ENCODE measurements at regions not wholly inside any gene's neighbourhood (a gene's known extent, or its start where the extent isn't known, plus 50 kb on each side); places are given as distances from the start of the nearest gene placed in this dataset.
"Not testable (repeated sequence)": the region's sequence is repeated elsewhere in the genome, so short reads cannot be mapped to it uniquely, and the experiment has no call there.

DNA sequence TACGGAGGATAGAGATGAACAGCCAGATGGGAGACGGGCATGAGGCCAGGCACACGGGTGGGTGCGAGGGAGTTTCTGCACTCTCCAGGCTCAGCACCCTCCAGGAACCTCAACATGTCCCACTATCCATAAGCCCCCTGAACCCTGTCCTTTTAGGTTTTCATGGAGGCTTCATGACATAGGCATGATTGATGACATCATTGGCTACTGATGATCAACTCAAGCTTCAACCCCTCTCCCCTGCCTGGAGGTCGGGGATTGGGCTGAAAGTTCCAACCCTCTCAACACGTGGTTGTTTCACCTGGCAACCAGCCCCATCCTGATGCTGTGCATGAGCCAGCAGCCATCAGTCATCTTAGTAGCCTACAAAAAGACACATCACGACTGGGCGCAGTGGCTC, 360.7 kb upstream of the AUTS2 start:
- H3K4me3 ChIP-seq, result no peak overlapping the region
- no peak overlapping the region for H3K9ac ChIP-seq
- no peak overlapping the region for H3K27ac ChIP-seq
- no peak overlapping the region for H3K4me2 ChIP-seq
- no peaks in the 10 kb centered on the region for H3K4me1 ChIP-seq
- peaks cover 0 to 8% (median 0%) of the 10 kb centered on the region in 11 experiments; a peak in 2 of 22 replicates for H3K9me3 ChIP-seq (replicated peaks in 1 of 11)
- no peaks in the 10 kb centered on the region for H3K36me3 ChIP-seq
- no peak for TF ChIP-seq Cebpa-rat (IDR thresholded peaks at IDR 0.05)
- H3K27me3 ChIP-seq, result no peaks in the 10 kb centered on the region
- no peaks in the 10 kb centered on the region for H4K20me1 ChIP-seq

DNA sequence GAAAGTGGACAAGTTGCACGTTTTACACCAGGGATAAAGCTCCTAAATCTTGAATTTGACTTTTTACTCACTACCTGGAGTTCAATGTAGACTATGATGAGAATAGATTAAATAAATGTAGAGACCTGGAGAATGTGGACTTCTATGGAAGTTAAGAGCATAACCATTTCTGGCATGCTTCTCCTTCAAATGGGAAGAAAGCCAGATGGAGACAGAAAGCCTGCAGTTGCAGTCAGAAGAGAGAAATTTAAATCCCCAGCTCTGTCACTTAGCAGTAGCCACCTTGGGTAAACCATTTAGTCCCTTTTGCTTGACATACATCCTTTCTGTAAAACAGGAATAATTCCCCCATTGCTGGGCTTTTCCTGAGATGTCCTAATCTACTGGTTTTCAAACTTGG, 355.3 kb upstream of the AUTS2 start:
- H3K36me3 ChIP-seq, result no peaks in the 10 kb centered on the region
- peaks cover 0 to 8% (median 0%) of the 10 kb centered on the region in 11 experiments; a peak in 2 of 22 replicates for H3K9me3 ChIP-seq (replicated peaks in 1 of 11)
- no peak for TF ChIP-seq Cebpa-rat (IDR thresholded peaks at IDR 0.05)

DNA sequence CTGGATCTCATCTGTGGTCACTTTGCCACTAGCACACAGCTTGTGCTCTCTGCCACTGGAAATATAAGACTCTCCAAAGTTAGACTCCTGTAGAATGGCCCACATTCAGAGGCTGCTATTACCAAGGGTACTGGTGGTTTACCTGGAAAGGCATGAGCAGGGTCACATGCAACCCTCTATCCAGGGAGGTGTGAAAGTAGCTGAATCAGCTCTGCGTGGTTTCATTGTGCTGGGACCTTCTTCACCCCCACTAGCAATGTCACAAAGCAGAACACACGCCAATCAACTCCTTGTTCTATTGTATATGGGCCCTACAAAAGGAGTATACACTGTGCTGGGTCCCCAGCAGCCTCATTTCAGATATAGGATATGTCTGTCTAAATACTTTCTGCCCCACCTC, 353.6 kb upstream of the AUTS2 start:
- Histone ChIP-seq H4K20me1 (no peaks in the 10 kb centered on the region), H3K9ac (no peak overlapping the region)

More for the DNA sequence above, 355.3 kb upstream of the AUTS2 start:
- Histone ChIP-seq H4K20me1 (no peaks in the 10 kb centered on the region), H3K27me3 (no peaks in the 10 kb centered on the region), H3K9ac (no peak overlapping the region), H3K4me2 (no peak overlapping the region), H3K4me3 (no peak overlapping the region), H3K27ac (no peak overlapping the region), H3K4me1 (peaks cover 0 to 37% (median 5%) of the 10 kb centered on the region in 10 experiments; a peak in 10 of 20 replicates)

DNA sequence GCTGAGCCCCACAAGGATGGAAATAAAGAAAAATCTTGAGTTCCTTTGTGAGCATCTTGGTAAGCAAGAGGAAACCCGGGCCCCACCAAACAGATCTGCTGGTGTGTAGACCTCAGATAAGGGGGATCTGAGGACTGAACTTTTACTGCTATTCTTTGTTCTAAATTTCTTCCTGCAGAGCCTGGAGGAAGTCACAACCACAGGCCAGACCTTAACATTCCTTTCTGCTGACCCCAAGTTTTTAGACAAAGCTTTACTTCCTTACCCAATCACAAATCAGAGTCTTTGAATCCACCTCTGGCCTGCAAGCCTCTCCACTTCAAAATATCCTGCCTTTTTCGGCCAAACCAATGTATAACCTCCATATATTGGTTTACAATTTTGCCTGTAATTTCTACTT, 352.6 kb upstream of the AUTS2 start:
- Histone ChIP-seq H4K20me1 (no peaks in the 10 kb centered on the region), H3K4me2 (peak overlapping the region in 7 of 11 experiments; percentile 7 to 74 (median 56); a peak in 11 of 22 replicates), H3K9ac (peak overlapping the region in 2 of 11 experiments; percentile 33 to 35; a peak in 3 of 22 replicates), H3K4me1 (peaks cover 0 to 49% (median 5%) of the 10 kb centered on the region in 10 experiments; a peak in 10 of 20 replicates), H3K4me3 (no peak overlapping the region), H3K36me3 (no peaks in the 10 kb centered on the region), H3K27me3 (no peaks in the 10 kb centered on the region), H3K27ac (peak overlapping the region in 5 of 11 experiments; percentile 20 to 78 (median 75); a peak in 9 of 22 replicates), H3K9me3 (replicated peaks in 1 of 11) (peaks cover 0 to 5% (median 0%) of the 10 kb centered on the region in 11 experiments; a peak in 1 of 22 replicates)
- no peak for TF ChIP-seq Cebpa-rat (IDR thresholded peaks at IDR 0.05)

More for the DNA sequence above, 353.6 kb upstream of the AUTS2 start:
- no peaks in the 10 kb centered on the region for H3K27me3 ChIP-seq
- H3K27ac ChIP-seq, result peak overlapping the region in 4 of 11 experiments; percentile 63 to 78 (median 76); a peak in 5 of 22 replicates
- no peak overlapping the region for H3K4me3 ChIP-seq
- H3K9me3 ChIP-seq (replicated peaks in 1 of 11), result peaks cover 0 to 8% (median 0%) of the 10 kb centered on the region in 11 experiments; a peak in 2 of 22 replicates
- H3K36me3 ChIP-seq, result no peaks in the 10 kb centered on the region
- H3K4me2 ChIP-seq, result peak overlapping the region in 4 of 11 experiments; percentile 56 to 74 (median 72); a peak in 7 of 22 replicates
- H3K4me1 ChIP-seq, result peaks cover 0 to 49% (median 5%) of the 10 kb centered on the region in 10 experiments; a peak in 10 of 20 replicates
- no peak for TF ChIP-seq Cebpa-rat (IDR thresholded peaks at IDR 0.05)

DNA sequence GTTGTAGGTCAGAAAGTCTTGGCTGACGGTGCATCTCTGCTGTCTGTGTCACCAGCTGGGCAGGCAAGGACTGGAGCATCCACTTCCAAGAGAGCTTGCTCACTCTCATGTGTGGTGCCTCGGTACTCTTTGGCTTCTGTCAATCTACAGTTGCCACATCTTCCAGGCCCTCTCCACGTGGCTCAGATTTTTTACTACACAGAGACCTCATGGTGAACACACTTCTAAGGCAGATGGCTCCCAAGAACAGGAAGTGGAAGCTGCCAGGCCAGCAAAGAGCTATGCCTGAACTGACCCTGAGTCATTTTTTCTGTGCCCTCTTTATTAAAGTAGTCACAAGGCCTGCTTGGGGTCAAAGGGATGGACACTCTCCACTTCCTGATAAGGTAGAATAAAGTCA, 351.5 kb upstream of the AUTS2 start:
- Histone ChIP-seq H3K4me3 (no peak overlapping the region), H3K9ac (peak overlapping the region in 3 of 11 experiments; percentile 31 to 39 (median 35); a peak in 3 of 22 replicates), H3K4me2 (peak overlapping the region in 4 of 11 experiments; percentile 56 to 78 (median 73); a peak in 8 of 22 replicates), H3K36me3 (no peaks in the 10 kb centered on the region), H3K4me1 (peaks cover 0 to 49% (median 5%) of the 10 kb centered on the region in 10 experiments; a peak in 10 of 20 replicates), H4K20me1 (no peaks in the 10 kb centered on the region), H3K27ac (peak overlapping the region in 4 of 11 experiments; percentile 63 to 78 (median 76); a peak in 8 of 22 replicates), H3K27me3 (no peaks in the 10 kb centered on the region), H3K9me3 (replicated peaks in 1 of 11) (peaks cover 0 to 12% (median 6%) of the 10 kb centered on the region in 11 experiments; a peak in 12 of 22 replicates)
- peak in 3 of 11 experiments; percentile 14 to 44 (median 39); a peak in 2 of 22 replicates for TF ChIP-seq Cebpa-rat (IDR thresholded peaks at IDR 0.05)

DNA sequence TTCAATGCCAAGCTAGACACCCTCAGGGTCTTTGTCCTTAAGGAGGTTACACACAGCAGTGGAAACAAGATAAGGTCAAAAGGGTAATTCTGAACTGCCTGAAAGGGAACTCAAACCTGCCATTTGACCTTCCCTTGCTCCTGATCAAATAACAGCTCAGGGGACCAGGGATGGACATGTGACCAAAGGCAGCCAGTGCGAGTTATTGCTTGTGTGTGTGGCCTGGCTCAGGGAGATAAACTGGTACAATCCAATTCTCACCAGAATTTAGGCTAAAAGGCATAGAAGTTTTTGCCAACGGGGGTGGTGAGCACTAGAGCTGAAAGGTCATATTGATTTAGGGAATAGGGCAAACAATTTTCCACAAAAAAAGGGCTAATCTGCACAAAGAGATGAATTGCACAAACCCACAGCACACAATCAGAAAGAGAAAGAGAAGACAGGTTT, 349.9 kb upstream of the AUTS2 start:
- H3K27me3 ChIP-seq, H3K36me3 ChIP-seq, H3K27ac ChIP-seq, H3K9ac ChIP-seq, H4K20me1 ChIP-seq, H3K4me3 ChIP-seq: not testable (repeated sequence)
- H3K4me1 ChIP-seq, result peaks cover 0 to 54% (median 5%) of the 10 kb centered on the region in 10 experiments; a peak in 10 of 20 replicates
- H3K4me2 ChIP-seq, result 0 out of 22 replicates have a peak overlapping the region, but pooled peaks of 1 of the 11 experiments have one; percentile 6
- peaks cover 0 to 16% (median 8%) of the 10 kb centered on the region in 11 experiments; a peak in 12 of 22 replicates for H3K9me3 ChIP-seq (replicated peaks in 1 of 11)

DNA sequence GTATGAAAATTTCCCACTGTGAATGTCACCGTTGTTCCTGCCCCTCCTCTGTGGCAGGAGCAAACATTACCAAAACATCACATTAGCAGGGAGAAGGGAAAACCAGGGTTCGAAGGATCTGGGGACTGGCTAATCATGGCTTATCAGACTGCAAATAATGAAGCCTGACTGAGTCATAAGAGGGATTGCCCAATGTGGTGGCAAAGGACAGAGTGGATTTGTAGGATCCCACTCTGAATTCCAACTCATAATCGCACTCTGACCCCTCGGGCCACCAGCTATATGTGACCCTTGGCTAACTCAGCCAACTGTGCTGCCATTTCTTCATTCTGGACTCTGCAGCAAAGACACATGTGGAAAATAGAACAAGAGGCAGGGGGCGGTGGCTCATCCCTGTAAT, 347.3 kb upstream of the AUTS2 start:
- no peak overlapping the region for H3K4me3 ChIP-seq
- no peak for TF ChIP-seq Cebpa-rat (IDR thresholded peaks at IDR 0.05)
- H3K9ac ChIP-seq, result no peak overlapping the region
- H3K4me1 ChIP-seq, result peaks cover 0 to 64% (median 15%) of the 10 kb centered on the region in 10 experiments; a peak in 18 of 20 replicates
- no peaks in the 10 kb centered on the region for H4K20me1 ChIP-seq
- H3K4me2 ChIP-seq, result no peak overlapping the region
- peaks cover 0 to 16% (median 8%) of the 10 kb centered on the region in 11 experiments; a peak in 12 of 22 replicates for H3K9me3 ChIP-seq (replicated peaks in 1 of 11)
- no peaks in the 10 kb centered on the region for H3K27me3 ChIP-seq
- H3K36me3 ChIP-seq, result no peaks in the 10 kb centered on the region
- H3K27ac ChIP-seq, result no peak overlapping the region

DNA sequence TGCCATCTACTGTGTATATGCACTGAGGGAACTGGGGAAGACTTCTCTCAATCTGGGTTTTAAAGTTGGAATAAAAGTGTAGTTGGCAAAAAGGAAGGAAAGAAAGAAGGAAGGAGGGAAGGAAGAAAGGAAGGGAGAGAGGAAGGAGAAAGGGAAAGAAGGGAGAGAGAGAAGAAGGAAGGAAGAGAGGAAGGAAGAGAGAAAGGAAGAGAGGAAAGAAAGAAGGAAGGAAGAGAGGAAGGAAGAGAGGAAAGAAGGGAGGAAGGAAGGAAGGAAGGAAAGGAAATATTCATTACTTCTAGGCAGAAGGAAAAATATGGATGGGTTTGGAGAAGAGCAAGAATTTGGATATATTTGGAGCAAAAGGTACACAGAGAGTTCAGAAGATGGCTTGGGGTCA, 343.6 kb upstream of the AUTS2 start:
- no peaks in the 10 kb centered on the region for H3K27me3 ChIP-seq
- H4K20me1 ChIP-seq, result no peaks in the 10 kb centered on the region
- peak overlapping the region in 9 of 11 experiments; percentile 2 to 90 (median 86); a peak in 8 of 22 replicates for H3K27ac ChIP-seq
- TF ChIP-seq Cebpa-rat (IDR thresholded peaks at IDR 0.05), result no peak
- no peak overlapping the region for H3K9ac ChIP-seq
- peaks cover 16 to 67% (median 46%) of the 10 kb centered on the region in 10 experiments for H3K4me1 ChIP-seq
- peaks cover 0 to 25% (median 11%) of the 10 kb centered on the region in 11 experiments; a peak in 13 of 22 replicates for H3K9me3 ChIP-seq (replicated peaks in 1 of 11)
- peak overlapping the region in 5 of 11 experiments; percentile 56 to 87 (median 72); a peak in 7 of 22 replicates for H3K4me2 ChIP-seq
- H3K36me3 ChIP-seq, result no peaks in the 10 kb centered on the region
- H3K4me3 ChIP-seq, result no peak overlapping the region

DNA sequence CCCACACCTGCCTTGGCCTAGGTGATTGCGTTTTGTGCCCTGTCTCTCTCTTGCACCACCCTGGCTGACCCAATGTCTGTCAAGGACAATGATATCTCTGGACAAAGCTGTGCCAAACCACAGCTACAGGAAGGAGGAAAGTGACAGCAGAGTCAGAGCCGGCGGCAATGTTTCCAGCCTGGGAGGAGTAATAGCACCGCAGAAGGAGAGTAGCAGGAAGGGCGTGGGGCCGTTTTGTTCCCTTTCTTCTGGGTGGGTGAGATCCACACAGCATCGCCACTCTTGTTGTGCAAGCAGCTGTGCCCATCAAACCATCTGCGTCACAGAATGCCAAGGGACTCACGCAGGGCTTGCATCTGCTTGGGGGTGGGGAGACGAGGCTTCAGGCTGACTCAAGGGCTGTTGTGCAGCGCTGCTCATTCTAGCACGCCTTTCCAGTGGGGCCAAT, 341.6 kb upstream of the AUTS2 start:
- Histone ChIP-seq H3K9me3 (replicated peaks in 1 of 11) (peaks cover 0 to 17% (median 5%) of the 10 kb centered on the region in 11 experiments; a peak in 11 of 22 replicates), H4K20me1 (no peaks in the 10 kb centered on the region), H3K36me3 (no peaks in the 10 kb centered on the region), H3K4me1 (peaks cover 22 to 87% (median 61%) of the 10 kb centered on the region in 10 experiments), H3K4me2 (peak overlapping the region; percentile 53 to 87 (median 72)), H3K27me3 (no peaks in the 10 kb centered on the region), H3K27ac (peak overlapping the region; percentile 73 to 90 (median 84)), H3K9ac (peak overlapping the region; percentile 50 to 73 (median 71); a peak in 21 of 22 replicates), H3K4me3 (no peak overlapping the region; a peak in 2 of 20 replicates)
- peak; percentile 71 to 94 (median 86); a peak in 21 of 22 replicates for TF ChIP-seq Cebpa-rat (IDR thresholded peaks at IDR 0.05)

All from BLaER1 treated with 17β-estradiol and CSF1 and Interleukin-3, amounts not matched to agents 10 nM and 100 nM (cell line).